ENCODE measurements at regions not wholly inside any gene's neighbourhood (a gene's known extent, or its start where the extent isn't known, plus 50 kb on each side); places are given as distances from the start of the nearest gene placed in this dataset.

GRCh38 chr4:55181010-55182005, 55.9 kb upstream of the KDR start:
- TF ChIP-seq FOXP2 (optimal IDR thresholded peaks at IDR 0.05; ENCODE audit: borderline replicate concordance, extremely low read depth, extremely low read length, insufficient read depth) (no peak), SIN3A (IDR thresholded peaks at IDR 0.05; ENCODE audit: borderline replicate concordance, insufficient read depth, low read length) (no peak), POLR2AphosphoS5 (IDR thresholded peaks at IDR 0.05; ENCODE audit: low read depth, low read length) (no peak), TAF1 (IDR thresholded peaks at IDR 0.05; ENCODE audit: borderline replicate concordance, insufficient read depth, low read length) (no peak), REST (IDR thresholded peaks at IDR 0.05; ENCODE audit: insufficient read depth in 1 of 2, low read depth in 2 of 2, low read length in 2 of 2) (no peak)

DNA sequence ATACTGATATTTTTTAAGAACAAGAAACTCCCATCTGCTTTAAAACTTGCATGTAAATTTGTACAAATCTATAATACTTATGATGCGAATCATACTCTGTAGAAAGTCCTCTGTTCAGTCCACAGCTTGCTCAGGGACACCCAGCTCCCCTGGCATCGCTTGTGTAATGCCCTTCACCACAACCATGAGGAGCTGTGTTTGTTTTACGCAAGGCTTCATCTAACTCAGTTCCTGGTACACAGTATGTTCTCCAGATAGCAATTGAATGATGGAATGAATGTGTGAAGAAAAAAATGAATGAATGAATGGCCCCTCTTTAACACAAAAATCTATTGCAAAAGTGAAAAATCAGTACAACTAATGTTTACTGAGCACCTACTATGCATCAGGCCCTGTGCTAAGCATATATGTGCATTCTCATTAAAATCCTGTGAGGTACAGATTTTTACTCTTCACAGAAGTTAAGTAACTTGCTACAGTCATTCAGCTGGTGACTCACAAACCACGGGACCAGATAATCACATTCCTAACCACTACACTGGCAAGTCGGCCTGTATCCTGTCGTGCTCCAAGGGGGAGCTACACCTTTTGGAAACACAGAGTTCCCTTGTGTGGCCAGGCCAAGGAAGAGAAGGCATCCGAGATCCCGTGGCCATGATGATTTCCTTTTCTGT, 58.7 kb upstream of the KDR start:
- TF ChIP-seq TAF1 (IDR thresholded peaks at IDR 0.05; ENCODE audit: borderline replicate concordance, insufficient read depth, low read length) = no peak
- TF ChIP-seq SIN3A (IDR thresholded peaks at IDR 0.05; ENCODE audit: borderline replicate concordance, insufficient read depth, low read length) = no peak
- no peak for TF ChIP-seq POLR2AphosphoS5 (IDR thresholded peaks at IDR 0.05; ENCODE audit: low read depth, low read length)
- no peak for TF ChIP-seq FOXP2 (optimal IDR thresholded peaks at IDR 0.05; ENCODE audit: borderline replicate concordance, extremely low read depth, extremely low read length, insufficient read depth)
- no peak for TF ChIP-seq REST (IDR thresholded peaks at IDR 0.05; ENCODE audit: insufficient read depth in 1 of 2, low read depth in 2 of 2, low read length in 2 of 2)

GRCh38 chr4:55184600-55185523, 59.5 kb upstream of the KDR start:
- TF ChIP-seq SIN3A (IDR thresholded peaks at IDR 0.05; ENCODE audit: borderline replicate concordance, insufficient read depth, low read length) (no peak), POLR2AphosphoS5 (IDR thresholded peaks at IDR 0.05; ENCODE audit: low read depth, low read length) (no peak), TAF1 (IDR thresholded peaks at IDR 0.05; ENCODE audit: borderline replicate concordance, insufficient read depth, low read length) (no peak), REST (IDR thresholded peaks at IDR 0.05; ENCODE audit: insufficient read depth in 1 of 2, low read depth in 2 of 2, low read length in 2 of 2) (no peak), FOXP2 (optimal IDR thresholded peaks at IDR 0.05; ENCODE audit: borderline replicate concordance, extremely low read depth, extremely low read length, insufficient read depth) (no peak)

DNA sequence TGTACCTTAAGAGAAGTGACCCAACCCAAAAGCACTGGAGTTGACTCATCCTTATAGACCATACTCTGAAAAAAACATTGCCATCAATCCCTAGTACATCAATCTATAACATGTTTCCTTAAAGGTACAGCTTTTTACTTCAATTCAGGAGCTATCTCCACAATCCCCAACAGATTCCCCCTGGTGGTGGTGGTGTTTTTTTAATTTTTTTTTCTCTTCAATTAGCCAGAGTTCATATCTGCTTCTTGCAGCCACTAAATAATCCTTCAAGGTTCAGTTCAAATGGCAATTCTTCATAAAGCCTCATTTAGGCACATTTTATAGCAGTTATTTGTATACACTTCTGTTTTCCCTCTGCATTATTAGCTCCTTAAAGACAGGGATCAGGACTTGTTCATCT, 60.7 kb upstream of the KDR start:
- TF ChIP-seq TAF1 (IDR thresholded peaks at IDR 0.05; ENCODE audit: borderline replicate concordance, insufficient read depth, low read length) (no peak), SIN3A (IDR thresholded peaks at IDR 0.05; ENCODE audit: borderline replicate concordance, insufficient read depth, low read length) (no peak), REST (IDR thresholded peaks at IDR 0.05; ENCODE audit: insufficient read depth in 1 of 2, low read depth in 2 of 2, low read length in 2 of 2) (no peak), FOXP2 (optimal IDR thresholded peaks at IDR 0.05; ENCODE audit: borderline replicate concordance, extremely low read depth, extremely low read length, insufficient read depth) (no peak), POLR2AphosphoS5 (IDR thresholded peaks at IDR 0.05; ENCODE audit: low read depth, low read length) (no peak)

Measured in PFSK-1 (cell line).